Heart right ventricle (tissue), 16 donors: ENCODE measurements at regions not wholly inside any gene's neighbourhood (a gene's known extent, or its start where the extent isn't known, plus 50 kb on each side); places are given as distances from the start of the nearest gene placed in this dataset.

Experiments
- ATAC-seq, 8 donors: fragments of 200-7000 bp; cut with Tn5 transposase; one replicate each; pipeline ENCODE4 v1.9.1; 2020; ENCODE audit warnings: mild to moderate bottlenecking in 8 of 8, moderate library complexity in 8 of 8, moderate number of reproducible peaks in 1 of 8
- DNase-seq, 2 donors: peaks; one replicate each; pipeline ENCODE4 v3.0.0-alpha.2; 2020
- H3K27ac ChIP-seq, 10 donors: fragments of 200-600 bp; sonication (generic) in 2 of 10; one replicate each; pipeline versions ENCODE4 v1.5.0 to v1.8.0; 2020 to 2022; ENCODE audit warnings: mild to moderate bottlenecking in 3 of 10
- H3K27me3 ChIP-seq, 7 donors: fragments of 200-600 bp; one replicate each; pipeline ENCODE4 v1.8.0; 2021 to 2022; ENCODE audit warnings: mild to moderate bottlenecking in 2 of 7
- H3K36me3 ChIP-seq, 9 donors: fragments of 200-600 bp; sonication (generic) in 1 of 9; one replicate each; pipeline versions ENCODE4 v1.5.0 to v1.8.0; 2020 to 2022; ENCODE audit warnings: mild to moderate bottlenecking in 2 of 9
- H3K4me1 ChIP-seq, 9 donors: fragments of 200-600 bp; sonication (generic) in 1 of 9; one replicate each; pipeline versions ENCODE4 v1.5.0 to v1.8.0; 2020 to 2022; ENCODE audit warnings: mild to moderate bottlenecking in 4 of 9
- H3K4me3 ChIP-seq, 10 donors: fragments of 200-600 bp; sonication (generic) in 2 of 10; one replicate each; pipeline versions ENCODE4 v1.5.0 to v1.8.0; 2020 to 2022; ENCODE audit warnings: mild to moderate bottlenecking in 7 of 10, moderate library complexity in 2 of 10
- H3K9me3 ChIP-seq, 11 donors: fragments of 200-600 bp in 10 of 11; sonication (generic) in 2 of 11; one replicate each; pipeline versions ENCODE4 v1.5.0 to v1.8.0; 2013 to 2022; ENCODE audit warnings: mild to moderate bottlenecking in 2 of 11, control low read depth in 1 of 11, moderate library complexity in 1 of 11
- CTCF ChIP-seq, 9 donors: fragments of 200-600 bp; sonication (generic) in 2 of 9; IDR thresholded peaks; one replicate each; pipeline versions ENCODE4 v1.5.0 to v1.8.0; 2021 to 2022; ENCODE audit warnings: antibody characterized with exemption in 9 of 9, mild to moderate bottlenecking in 5 of 9, moderate library complexity in 1 of 9
- WGBS, 2 donors: extraction: QIAGEN DNeasy Blood & Tissue Kit; methylation state at CpG; one replicate each; pipeline ENCODE4 v1.1.7; 2013; ENCODE audit warnings: inconsistent platforms in 1 of 2; 5-methylcytosine and 5-hydroxymethylcytosine counted together
- intact Hi-C, 10 donors: fragments of 100-400 bp; cut with DNase I; formaldehyde crosslinking; loops; one replicate each; pipeline versions ENCODE4 v1.11.1 to v1.14.2; 2022
- donor health status: Arrhythmogenic right ventricular cardiomyopathy.
- donor health status: ischemic (EF 13 %, LVEDD 7.1; RV severe dilation, severe dysfunction).
- donor health status: healthy with polysubstance abuse.
- donor health status: DM: no; HTN: yes; CAD: no.
- donor health status: DM: no; HTN: no; CAD: no.
- donor health status: ischemic (EF 25% LVEDD 6.9; RV normal size, moderate dysfunction).
- donor health status: ischemic (EF 25% LVEDD 5.7; RV mildly dilated, moderate dysfunction).
- donor health status: healthy.
- donor health status: DM: yes; HTN: yes; CAD: no.
- donor health status: Ischemic cardiomyopathy.
- donor health status: ischemic (EF 35%, LVEDD 5.7; RV mildly dilated, moderate dysfunction).
- donor health status: nonischemic (EF 11% LVEDD 7.7; RV severe dilation, severe dysfunction).
- donor health status: DM: yes; HTN: yes; CAD: no.
- donor health status: PGD.
- donor health status: ischemic (EF 29% LVEDD 5.4; RV normal size, mild dysfunction).
- donor health status: nonischemic (EF 23%, LVEDD 6.1; RV moderate dilation, normal function).

GRCh38 chr2:145744541-145745386, 1224.8 kb upstream of the ZEB2 start:
- ATAC-seq: peak in 1 of 8 donors; percentile 25
- DNase-seq: no peak
- intact Hi-C loops: no loop called here
- TF ChIP-seq CTCF (IDR thresholded peaks at IDR 0.05): no peak
- no peaks in the 10 kb centered on the region for H3K27me3 ChIP-seq
- H3K4me1 ChIP-seq: peaks cover 0 to 34% (median 0%) of the 10 kb centered on the region in 9 donors
- peaks cover 0 to 2% (median 0%) of the 10 kb centered on the region in 11 donors for H3K9me3 ChIP-seq
- H3K27ac ChIP-seq: peak overlapping the region in 1 of 10 donors; percentile 43
- H3K36me3 ChIP-seq: no peaks in the 10 kb centered on the region
- 72 to 74% methylated on average over 4 of the region's 4 CpGs for WGBS, 2 donors
- no peak overlapping the region for H3K4me3 ChIP-seq

GRCh38 chr2:145743011-145743410, 1223.1 kb upstream of the ZEB2 start:
- WGBS, 2 donors: 77 to 87% methylated on average over 2 of the region's 2 CpGs
- no peak for TF ChIP-seq CTCF (IDR thresholded peaks at IDR 0.05)

GRCh38 chr2:145741636-145742035, 1221.7 kb upstream of the ZEB2 start:
- ATAC-seq: no peak
- no peak overlapping the region for H3K27ac ChIP-seq

More at GRCh38 chr2:145743011-145743410, 1223.1 kb upstream of the ZEB2 start:
- intact Hi-C loops: no loop called here
- peaks cover 0 to 3% (median 0%) of the 10 kb centered on the region in 11 donors for H3K9me3 ChIP-seq
- no peaks in the 10 kb centered on the region for H3K36me3 ChIP-seq
- H3K4me1 ChIP-seq: peaks cover 0 to 30% (median 0%) of the 10 kb centered on the region in 9 donors
- H3K27ac ChIP-seq: no peak overlapping the region
- H3K27me3 ChIP-seq: no peaks in the 10 kb centered on the region
- peak in 1 of 8 donors; percentile 12 for ATAC-seq
- no peak for DNase-seq
- H3K4me3 ChIP-seq: no peak overlapping the region

GRCh38 chr2:145741181-145741580, 1221.3 kb upstream of the ZEB2 start:
- H3K9me3 ChIP-seq: peaks cover 0 to 3% (median 0%) of the 10 kb centered on the region in 11 donors
- H3K27me3 ChIP-seq: no peaks in the 10 kb centered on the region
- H3K4me1 ChIP-seq: peaks cover 0 to 30% (median 0%) of the 10 kb centered on the region in 9 donors
- H3K4me3 ChIP-seq: no peak overlapping the region
- H3K27ac ChIP-seq: no peak overlapping the region
- H3K36me3 ChIP-seq: no peaks in the 10 kb centered on the region
- WGBS, 2 donors: 87 to 95% methylated on average over 2 of the region's 2 CpGs
- DNase-seq: no peak
- intact Hi-C loops: no loop called here
- TF ChIP-seq CTCF (IDR thresholded peaks at IDR 0.05): no peak
- no peak for ATAC-seq

More at GRCh38 chr2:145741636-145742035, 1221.7 kb upstream of the ZEB2 start:
- Histone ChIP-seq H3K4me1 (peaks cover 0 to 30% (median 0%) of the 10 kb centered on the region in 9 donors), H3K4me3 (no peak overlapping the region), H3K36me3 (no peaks in the 10 kb centered on the region), H3K9me3 (peaks cover 0 to 3% (median 0%) of the 10 kb centered on the region in 11 donors), H3K27me3 (no peaks in the 10 kb centered on the region)
- intact Hi-C loops: no loop called here
- WGBS, 2 donors: 87 to 98% methylated on average over 1 of the region's 1 CpG
- TF ChIP-seq CTCF (IDR thresholded peaks at IDR 0.05): no peak
- no peak for DNase-seq
